ENCODE measurements at regions not wholly inside any gene's neighbourhood (a gene's known extent, or its start where the extent isn't known, plus 50 kb on each side); places are given as distances from the start of the nearest gene placed in this dataset.
"Not testable (repeated sequence)": the region's sequence is repeated elsewhere in the genome, so short reads cannot be mapped to it uniquely, and the experiment has no call there.

DNA sequence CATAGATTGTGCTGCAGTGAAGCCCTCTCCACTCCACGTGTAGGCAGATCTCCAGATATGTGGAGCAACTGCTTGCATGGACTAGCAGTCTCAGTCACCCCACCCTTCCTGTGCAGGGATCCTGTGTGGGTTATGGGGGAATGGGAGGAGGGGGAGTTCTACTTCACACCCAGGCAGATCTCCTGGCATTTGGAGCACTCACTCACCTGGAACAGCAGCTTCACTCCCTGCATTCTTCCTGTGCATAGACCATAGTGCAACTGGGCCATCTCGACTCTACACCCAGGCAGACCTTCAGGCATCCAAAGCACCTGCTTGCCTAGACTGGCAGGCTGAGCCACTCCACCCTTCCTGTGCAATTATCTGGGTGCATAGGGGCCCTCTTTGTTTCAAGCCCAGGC, 96.0 kb upstream of the PCED1B start:
- DNase-seq (ENCODE audit: low spot score): no peak

DNA sequence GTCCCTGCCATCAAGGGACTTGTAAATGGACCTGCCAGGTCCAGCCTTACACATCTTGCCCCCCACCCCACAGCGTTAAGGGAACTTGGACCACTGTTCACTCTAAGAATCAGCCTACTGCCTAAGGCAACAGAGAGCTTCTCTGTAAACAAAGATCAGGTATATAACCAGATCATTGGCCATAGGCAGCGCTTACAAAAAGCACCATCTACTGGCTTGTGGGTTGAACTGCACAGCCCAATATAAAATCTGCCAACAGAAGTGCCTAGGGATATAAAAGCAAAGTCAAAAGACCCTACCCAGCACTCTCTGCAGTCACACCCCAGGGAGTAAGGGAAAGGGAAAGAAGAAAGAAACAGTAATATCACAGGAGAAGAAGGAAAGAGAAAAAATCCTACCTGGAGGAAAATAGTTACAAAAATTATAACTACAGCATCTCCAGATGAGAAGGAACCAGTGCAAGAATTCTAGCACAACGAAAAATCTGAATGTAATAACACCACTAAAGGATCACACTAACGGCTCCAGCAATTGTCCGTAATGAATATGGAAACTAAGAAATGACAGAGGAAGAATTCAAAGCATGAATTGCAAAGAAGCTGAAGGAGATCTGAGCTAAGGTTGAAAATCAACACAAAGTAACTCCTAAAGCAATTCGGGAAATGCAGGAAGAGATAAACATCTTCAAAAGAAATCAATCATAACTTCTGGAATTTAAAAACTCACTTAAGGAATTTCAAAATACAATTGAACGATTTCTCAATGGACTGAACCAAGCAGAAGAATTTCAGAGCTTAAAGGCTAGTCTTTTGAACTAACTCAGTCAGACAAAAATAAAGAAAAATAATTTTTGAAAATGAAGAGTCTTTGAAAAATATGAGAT, 95.2 kb upstream of the PCED1B start:
- DNase-seq (ENCODE audit: low spot score): peak; percentile 66

- no peak for DNase-seq (ENCODE audit: low spot score)
Measured at GRCh38 chr12:46985816-46986215, 93.6 kb upstream of the PCED1B start.

- not testable (repeated sequence) for DNase-seq (ENCODE audit: low spot score)
Measured at GRCh38 chr12:46988122-46988521, 91.3 kb upstream of the PCED1B start.

GRCh38 chr12:46990211-46990610, 89.2 kb upstream of the PCED1B start:
- no peak for DNase-seq (ENCODE audit: low spot score)

DNA sequence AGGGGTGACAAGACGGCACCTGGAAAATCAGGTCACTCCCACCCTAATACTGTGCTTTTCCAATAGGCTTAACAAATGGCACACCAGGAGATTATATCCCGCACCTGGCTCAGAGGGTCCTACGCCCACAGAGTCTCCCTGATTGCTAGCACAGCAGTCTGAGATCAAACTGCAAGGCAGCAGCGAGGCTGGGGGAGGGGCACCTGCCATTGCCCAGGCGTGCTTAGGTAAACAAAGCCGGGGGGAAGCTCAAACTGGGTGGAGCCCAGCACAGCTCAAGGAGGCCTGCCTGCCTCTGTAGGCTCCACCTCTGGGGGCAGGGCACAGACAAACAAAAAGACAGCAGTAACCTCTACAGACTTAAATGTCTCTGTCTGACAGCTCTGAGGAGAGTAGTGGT, 87.4 kb upstream of the PCED1B start:
- DNase-seq (ENCODE audit: low spot score): not testable (repeated sequence)

GRCh38 chr12:46998811-46999368, 80.5 kb upstream of the PCED1B start:
- no peak for DNase-seq (ENCODE audit: low spot score)

GRCh38 chr12:47004634-47005033, 74.8 kb upstream of the PCED1B start:
- no peak for DNase-seq (ENCODE audit: low spot score)

- DNase-seq (ENCODE audit: low spot score): no peak
Measured at GRCh38 chr12:47007048-47007447, 72.4 kb upstream of the PCED1B start.

DNA sequence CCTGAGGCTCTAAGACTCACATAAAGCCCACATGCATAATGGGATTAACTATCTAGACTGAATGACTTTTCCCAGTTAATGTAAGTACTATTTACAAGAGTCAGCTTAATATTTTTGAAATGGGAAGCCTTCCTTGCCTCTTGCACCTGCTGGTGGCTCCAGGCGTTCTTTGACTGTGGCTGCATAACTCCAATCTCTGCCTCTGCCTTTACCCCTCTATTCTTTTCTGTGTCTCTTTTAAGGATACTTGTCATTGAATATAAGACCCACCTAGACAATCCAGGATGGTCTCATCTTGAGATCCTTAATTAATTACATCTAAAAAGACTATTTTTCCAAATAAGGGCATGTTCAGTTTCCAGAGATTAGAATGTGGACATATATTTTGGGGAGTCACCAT, 66.9 kb upstream of the PCED1B start:
- no peak for DNase-seq (ENCODE audit: low spot score)

DNA sequence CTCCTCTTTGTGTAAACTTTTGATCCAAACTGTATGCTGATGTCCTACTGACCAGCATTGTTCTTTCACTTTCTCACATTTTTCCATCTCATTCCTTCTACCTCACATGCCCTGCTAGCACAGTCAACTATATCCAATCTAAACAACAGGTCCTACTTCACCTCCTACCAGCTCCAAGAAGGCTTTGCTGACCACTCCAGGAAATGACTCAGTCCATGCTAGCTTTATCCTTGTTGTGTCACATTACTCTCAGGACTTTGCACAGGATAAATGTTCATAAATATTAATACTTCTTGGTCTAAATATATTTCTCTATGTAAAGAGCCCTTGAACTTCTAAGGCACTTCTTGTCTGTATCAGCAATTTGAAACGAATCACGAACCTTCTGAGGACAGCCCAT, 64.9 kb upstream of the PCED1B start:
- DNase-seq (ENCODE audit: low spot score): no peak

- DNase-seq (ENCODE audit: low spot score): no peak
Measured at GRCh38 chr12:47015381-47015780, 64.0 kb upstream of the PCED1B start.

- no peak for DNase-seq (ENCODE audit: low spot score)
Measured at GRCh38 chr12:47017041-47017713, 62.2 kb upstream of the PCED1B start.

DNA sequence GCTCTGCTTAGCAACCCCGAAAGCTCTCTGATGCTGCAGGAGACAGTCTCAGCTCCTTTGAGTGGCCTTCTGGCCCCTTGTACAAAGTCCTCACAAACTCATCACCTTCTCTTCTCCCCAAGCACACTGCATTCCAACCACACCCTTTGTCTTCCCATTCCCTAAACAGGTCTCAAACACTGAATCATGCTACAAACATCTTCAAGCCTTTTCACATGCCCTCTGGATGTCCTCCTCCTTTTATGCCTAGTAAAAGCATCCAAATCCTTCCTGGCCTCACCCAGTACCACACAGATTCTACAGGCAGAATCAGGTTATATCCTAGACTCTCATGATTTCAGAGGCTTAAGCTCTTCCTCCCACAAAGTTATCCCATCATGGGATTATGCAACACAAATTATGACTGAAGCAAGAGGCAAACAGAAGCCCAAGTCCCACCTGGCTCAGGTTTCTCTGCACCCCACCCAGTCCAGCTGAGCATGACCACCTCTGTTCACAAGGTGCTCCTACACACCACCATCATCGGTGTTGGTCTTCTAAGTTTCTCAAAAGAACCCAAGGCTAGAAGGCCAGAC, 61.4 kb upstream of the PCED1B start:
- no peak for DNase-seq (ENCODE audit: low spot score)

DNA sequence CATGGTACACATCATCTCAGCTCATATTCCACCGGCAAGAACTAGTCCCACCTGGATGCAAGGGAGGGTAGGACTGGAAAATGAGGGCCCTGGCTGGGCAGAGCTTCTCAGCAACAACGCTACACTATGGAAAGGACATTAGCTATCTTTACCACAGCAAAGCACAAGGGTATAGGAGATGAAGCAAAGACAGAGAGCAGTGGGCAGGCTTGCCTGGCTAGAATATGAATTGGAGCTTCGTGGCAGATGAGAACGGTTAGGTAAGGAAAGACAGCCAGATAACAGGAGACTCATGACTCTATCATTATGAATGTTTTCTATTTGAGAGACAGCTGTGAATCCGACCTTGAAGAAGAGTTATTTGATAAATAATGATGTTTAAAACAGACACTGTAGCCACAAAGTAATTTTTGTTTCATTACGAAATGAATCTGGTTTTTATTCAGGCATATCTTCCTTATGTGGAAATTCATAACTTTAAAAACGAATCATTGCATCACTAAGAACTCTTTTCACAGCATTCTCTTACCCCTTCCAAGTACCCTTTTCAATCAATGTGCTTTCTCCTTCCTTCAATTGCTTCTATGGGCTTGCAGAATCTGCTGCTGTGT, 59.1 kb upstream of the PCED1B start:
- DNase-seq (ENCODE audit: low spot score): no peak

GRCh38 chr12:47021298-47021697, 58.1 kb upstream of the PCED1B start:
- DNase-seq (ENCODE audit: low spot score): peak; percentile 84

GRCh38 chr12:47022296-47022695, 57.1 kb upstream of the PCED1B start:
- DNase-seq (ENCODE audit: low spot score): no peak

- no peak for DNase-seq (ENCODE audit: low spot score)
Measured at GRCh38 chr12:47023311-47023710, 56.1 kb upstream of the PCED1B start.

GRCh38 chr12:47023953-47024352, 55.5 kb upstream of the PCED1B start:
- DNase-seq (ENCODE audit: low spot score): no peak

DNA sequence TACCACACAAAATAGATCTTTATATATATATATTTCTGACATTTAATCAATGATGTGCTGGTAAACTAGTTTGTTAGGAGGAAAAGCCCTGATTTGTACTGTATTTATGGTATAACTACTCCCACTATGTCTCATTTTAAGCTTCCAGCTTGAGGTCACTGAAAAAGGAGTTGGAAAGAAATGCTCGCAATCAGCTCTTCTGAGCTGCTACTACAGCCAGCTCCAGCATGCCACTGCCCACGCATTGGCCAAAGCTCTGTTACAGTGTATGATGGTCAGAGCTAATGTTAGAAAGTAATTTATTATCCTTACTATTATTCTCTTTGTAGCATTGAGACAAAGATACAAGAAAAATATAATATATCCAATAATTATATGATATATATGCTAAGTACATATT, 55.0 kb upstream of the PCED1B start:
- DNase-seq (ENCODE audit: low spot score): no peak

GRCh38 chr12:47025349-47025748, 54.1 kb upstream of the PCED1B start:
- no peak for DNase-seq (ENCODE audit: low spot score)

GRCh38 chr12:47025798-47026197, 53.6 kb upstream of the PCED1B start:
- no peak for DNase-seq (ENCODE audit: low spot score)

Data from HT-29 (cell line).